Medulla oblongata (tissue), 1 donor: ENCODE measurements at regions not wholly inside any gene's neighbourhood (a gene's known extent, or its start where the extent isn't known, plus 50 kb on each side); places are given as distances from the start of the nearest gene placed in this dataset.
"Not testable (repeated sequence)": the region's sequence is repeated elsewhere in the genome, so short reads cannot be mapped to it uniquely, and the experiment has no call there.

ENCODE experiments used
- DNase-seq: peaks from one replicate; pipeline ENCODE4 v3.0.0-alpha.2; 2015; ENCODE audit errors: extremely low spot score

- no peak for DNase-seq
Observed at GRCh38 chr7:98728555-98728954, 111.5 kb downstream of the NPTX2 start.

- DNase-seq, result no peak
Observed at GRCh38 chr7:98729121-98729520, 112.0 kb downstream of the NPTX2 start.

DNA sequence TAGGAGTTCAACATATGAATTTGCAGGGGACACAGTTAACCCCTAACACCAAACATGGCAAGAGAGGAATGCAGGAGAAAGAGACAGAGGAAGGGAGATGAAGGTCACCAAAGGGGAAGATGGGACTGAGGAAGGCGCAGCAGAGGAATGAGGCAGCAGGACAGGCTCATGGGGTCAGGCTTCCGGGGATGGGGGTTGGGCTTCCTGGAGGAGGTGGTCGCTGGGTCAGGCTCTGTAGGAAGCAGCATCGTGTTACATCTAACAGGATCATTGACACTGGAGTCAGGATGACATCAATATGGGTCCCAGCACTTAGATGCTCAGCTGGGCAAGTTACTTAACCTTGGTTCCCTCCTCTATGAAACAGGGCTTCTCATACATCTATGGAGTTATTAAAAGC lies 113.2 kb downstream of the NPTX2 start:
- DNase-seq, result no peak

DNA sequence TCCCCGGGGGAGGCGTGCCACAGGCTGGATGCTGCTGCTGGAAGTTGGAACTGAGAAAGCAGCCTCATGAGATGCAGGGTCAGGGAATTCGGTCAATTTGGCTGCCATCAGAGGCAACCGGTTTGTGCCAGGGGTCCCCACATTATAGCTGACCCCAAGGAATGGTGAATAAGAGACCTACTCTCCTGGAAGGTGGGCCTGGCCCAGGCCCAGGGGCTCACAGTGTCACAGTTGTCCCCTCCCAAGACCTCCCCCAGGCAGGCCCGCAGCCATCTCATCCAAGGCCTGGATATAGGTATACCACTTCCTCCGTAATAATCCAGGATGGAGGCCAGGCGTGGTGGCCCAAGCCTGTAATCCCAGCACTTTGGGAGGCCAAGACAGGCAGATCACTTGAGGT lies 114.6 kb downstream of the NPTX2 start:
- no peak for DNase-seq

DNA sequence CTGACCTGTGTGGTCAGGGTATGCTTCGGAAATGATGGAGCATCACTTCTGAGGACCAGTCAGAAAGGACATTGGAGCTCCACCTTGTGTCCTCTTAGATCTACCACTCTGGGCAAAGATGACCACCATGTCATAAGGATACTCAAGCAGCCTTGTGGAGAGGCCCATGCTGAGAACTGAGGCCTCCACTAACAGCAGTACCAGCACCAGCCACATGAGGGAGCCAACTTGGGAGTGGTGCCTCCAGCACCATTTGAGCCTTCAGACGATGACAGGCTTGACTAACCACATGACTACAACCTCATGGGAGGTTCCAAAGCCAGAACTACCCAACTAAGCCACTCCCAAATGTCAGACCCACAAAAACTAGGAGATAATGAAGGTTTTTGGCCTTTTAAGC lies 116.0 kb downstream of the NPTX2 start:
- DNase-seq, result no peak

GRCh38 chr7:98735801-98736200 lies 118.7 kb downstream of the NPTX2 start:
- DNase-seq, result no peak

GRCh38 chr7:98736461-98736860 lies 119.4 kb downstream of the NPTX2 start:
- DNase-seq, result not testable (repeated sequence)

DNA sequence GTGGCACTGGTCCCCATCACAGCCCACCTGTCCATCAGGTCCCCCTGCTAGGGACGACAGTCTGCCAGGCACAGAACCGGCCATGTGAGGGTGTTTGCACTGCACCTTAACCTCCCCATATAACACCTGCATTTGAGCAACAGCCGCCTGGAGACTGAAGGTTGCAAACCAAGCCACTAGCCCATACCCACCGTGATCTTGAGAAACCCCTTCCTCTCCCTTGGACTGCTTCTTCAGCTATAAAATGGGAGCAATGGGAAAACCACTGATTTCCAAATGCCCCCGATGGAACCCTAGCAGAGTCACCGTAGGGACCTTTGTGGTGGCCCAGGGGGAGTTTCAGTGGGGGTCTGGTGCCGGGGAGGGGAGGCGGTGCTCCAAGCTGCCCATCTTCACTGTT lies 120.1 kb downstream of the NPTX2 start:
- no peak for DNase-seq

GRCh38 chr7:98740643-98741042 lies 123.6 kb downstream of the NPTX2 start:
- no peak for DNase-seq

GRCh38 chr7:98745722-98746318 lies 124.0 kb downstream of the TMEM130 start:
- DNase-seq, result peak; percentile 53

- DNase-seq, result no peak
Observed at GRCh38 chr7:98748090-98748489, 121.7 kb downstream of the TMEM130 start.

GRCh38 chr7:98753176-98753575 lies 116.6 kb downstream of the TMEM130 start:
- no peak for DNase-seq

- DNase-seq, result no peak
Observed at GRCh38 chr7:98753989-98754479, 115.8 kb downstream of the TMEM130 start.

GRCh38 chr7:98755138-98755898 lies 114.5 kb downstream of the TMEM130 start:
- DNase-seq, result no peak

GRCh38 chr7:98758157-98758556 lies 111.7 kb downstream of the TMEM130 start:
- DNase-seq, result no peak

- no peak for DNase-seq
Observed at GRCh38 chr7:98760201-98760651, 109.6 kb downstream of the TMEM130 start.

- no peak for DNase-seq
Observed at GRCh38 chr7:98761225-98761624, 108.6 kb downstream of the TMEM130 start.

DNA sequence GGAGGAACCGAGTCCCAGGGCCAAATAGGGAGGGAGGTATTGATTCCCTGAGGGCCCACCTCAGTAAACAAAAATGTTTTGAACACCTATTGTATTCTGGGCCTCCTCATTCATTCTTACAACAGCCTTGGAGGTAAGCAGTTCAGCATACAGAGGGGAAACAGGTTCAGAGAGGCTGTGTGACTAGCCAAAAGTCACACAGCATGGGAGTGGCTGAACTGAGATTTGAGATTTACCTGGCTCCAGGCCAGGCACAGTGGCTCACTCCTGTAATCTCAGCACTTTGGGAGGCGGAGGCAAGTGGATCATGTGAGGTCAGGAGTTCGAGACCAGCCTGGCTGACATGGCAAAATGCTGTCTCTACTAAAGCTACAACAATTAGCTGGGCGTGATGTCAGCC lies 107.2 kb downstream of the TMEM130 start:
- DNase-seq, result no peak

- no peak for DNase-seq
Observed at GRCh38 chr7:98763441-98763840, 106.4 kb downstream of the TMEM130 start.

- DNase-seq, result no peak
Observed at GRCh38 chr7:98764946-98765345, 104.9 kb downstream of the TMEM130 start.

GRCh38 chr7:98770085-98770484 lies 99.7 kb downstream of the TMEM130 start:
- not testable (repeated sequence) for DNase-seq

GRCh38 chr7:98771519-98771918 lies 98.3 kb downstream of the TMEM130 start:
- peak; percentile 27 for DNase-seq

GRCh38 chr7:98771941-98772603 lies 97.7 kb downstream of the TMEM130 start:
- no peak for DNase-seq
